Mucosa of rectum (tissue), 2 donors: ENCODE measurements at regions not wholly inside any gene's neighbourhood (a gene's known extent, or its start where the extent isn't known, plus 50 kb on each side); places are given as distances from the start of the nearest gene placed in this dataset.

ENCODE experiments used
- H3K27ac ChIP-seq, 2 donors: one replicate each; pipeline ENCODE4 v1.7.0; 2013; ENCODE audit warnings: inconsistent platforms in 2 of 2, low read depth in 2 of 2, low read length in 2 of 2
- H3K27me3 ChIP-seq, 2 donors: one replicate each; pipeline ENCODE4 v1.7.0; 2013; ENCODE audit warnings: low read length in 2 of 2; ENCODE audit not compliant: control insufficient read depth in 2 of 2, insufficient read depth in 2 of 2
- H3K36me3 ChIP-seq, 2 donors: one replicate each; pipeline ENCODE4 v1.7.0; 2013; ENCODE audit warnings: low read length in 2 of 2; ENCODE audit not compliant: control insufficient read depth in 2 of 2, insufficient read depth in 2 of 2
- H3K4me1 ChIP-seq, 2 donors: one replicate each; pipeline ENCODE4 v1.7.0; 2013; ENCODE audit warnings: low read length in 2 of 2, mild to moderate bottlenecking in 1 of 2; ENCODE audit not compliant: control insufficient read depth in 2 of 2, insufficient read depth in 2 of 2
- H3K4me3 ChIP-seq, 2 donors: one replicate each; pipeline ENCODE4 v1.7.0; 2013; ENCODE audit warnings: low read length in 2 of 2
- H3K9ac ChIP-seq, 2 donors: one replicate each; pipeline ENCODE4 v1.7.0; 2013; ENCODE audit warnings: low read length in 2 of 2, low read depth in 1 of 2, mild to moderate bottlenecking in 1 of 2
- H3K9me3 ChIP-seq, 2 donors: one replicate each; pipeline ENCODE4 v1.7.0; 2013; ENCODE audit warnings: low read length in 2 of 2; ENCODE audit not compliant: control insufficient read depth in 2 of 2
- donor health status: healthy.
- donor health status: Normal muscosa, but diverticular disease.

GRCh38 chr18:76266236-76266991 lies 228.6 kb downstream of the ZNF516 start:
- Histone ChIP-seq H3K27ac (peak overlapping the region in 1 of 2 donors; percentile 46), H3K9ac (peak overlapping the region; percentile 24 to 35)

GRCh38 chr18:76265497-76266235 lies 229.4 kb downstream of the ZNF516 start:
- Histone ChIP-seq H3K27me3 (no peaks in the 10 kb centered on the region), H3K36me3 (no peaks in the 10 kb centered on the region), H3K27ac (peak overlapping the region; percentile 32 to 46), H3K4me3 (peak overlapping the region; percentile 13 to 44), H3K9me3 (no peaks in the 10 kb centered on the region), H3K9ac (peak overlapping the region; percentile 24 to 35), H3K4me1 (no peaks in the 10 kb centered on the region)

More at GRCh38 chr18:76266236-76266991, 228.6 kb downstream of the ZNF516 start:
- Histone ChIP-seq H3K27me3 (no peaks in the 10 kb centered on the region), H3K9me3 (no peaks in the 10 kb centered on the region), H3K4me1 (no peaks in the 10 kb centered on the region), H3K4me3 (peak overlapping the region; percentile 13 to 44), H3K36me3 (no peaks in the 10 kb centered on the region)

DNA sequence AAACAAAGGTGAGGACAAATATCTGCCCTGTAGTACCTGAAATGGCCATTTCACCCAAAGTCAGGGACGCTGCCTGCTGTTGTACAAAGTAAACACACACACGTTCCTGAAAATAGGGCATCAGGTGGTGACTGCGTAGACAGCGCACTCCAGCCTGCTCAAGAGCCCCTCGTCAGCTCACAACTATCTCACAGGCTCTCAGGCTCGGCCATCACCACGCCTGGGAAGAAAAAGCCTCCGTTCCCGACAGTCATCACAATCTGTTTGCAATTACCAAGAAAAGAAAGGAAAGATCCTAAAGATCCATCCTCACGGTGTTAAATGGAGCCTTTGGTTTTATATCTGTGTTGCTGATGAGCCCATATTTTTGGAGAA lies 230.2 kb downstream of the ZNF516 start:
- no peaks in the 10 kb centered on the region for H3K27me3 ChIP-seq
- no peaks in the 10 kb centered on the region for H3K4me1 ChIP-seq
- no peaks in the 10 kb centered on the region for H3K9me3 ChIP-seq
- no peak overlapping the region for H3K9ac ChIP-seq
- H3K27ac ChIP-seq = no peak overlapping the region
- H3K4me3 ChIP-seq = no peak overlapping the region
- H3K36me3 ChIP-seq = no peaks in the 10 kb centered on the region

DNA sequence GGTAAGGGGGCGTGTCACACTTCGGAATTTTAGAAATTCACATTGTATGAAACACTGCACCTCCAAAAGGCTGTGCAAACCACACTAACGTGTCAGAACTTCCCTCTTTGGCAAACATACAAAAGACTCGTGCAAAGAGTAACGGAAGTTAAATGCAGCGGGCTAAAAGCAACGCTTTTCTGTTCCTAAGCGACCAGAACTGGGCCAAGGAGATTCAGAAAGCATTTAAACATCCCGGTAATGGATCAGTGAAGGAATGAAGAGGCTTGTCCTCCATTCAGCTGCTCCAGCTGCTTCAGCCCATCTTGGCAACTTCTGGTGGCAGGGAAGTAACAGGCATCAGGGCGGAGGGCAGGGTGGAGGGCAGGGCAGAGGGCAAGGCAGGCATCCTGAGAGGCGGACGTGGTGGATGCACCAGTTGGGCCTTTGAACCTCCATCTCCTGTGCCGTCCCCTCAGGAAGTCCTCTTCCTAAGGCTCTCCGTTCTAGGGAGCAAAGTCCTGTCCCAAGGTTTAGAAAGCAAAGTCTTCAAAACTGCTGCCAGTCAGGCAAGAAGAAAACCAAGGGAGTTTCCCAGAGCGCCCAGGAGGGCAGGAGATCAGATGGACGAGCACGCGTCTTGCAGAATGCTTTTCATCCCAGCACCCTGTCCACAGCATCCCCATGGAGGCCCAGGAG lies 230.7 kb downstream of the ZNF516 start:
- no peak overlapping the region for H3K27ac ChIP-seq
- H3K9me3 ChIP-seq = no peaks in the 10 kb centered on the region
- H3K27me3 ChIP-seq = no peaks in the 10 kb centered on the region
- H3K9ac ChIP-seq = no peak overlapping the region
- H3K4me1 ChIP-seq = no peaks in the 10 kb centered on the region
- no peaks in the 10 kb centered on the region for H3K36me3 ChIP-seq
- H3K4me3 ChIP-seq = no peak overlapping the region

- Histone ChIP-seq H3K27ac (no peak overlapping the region), H3K9ac (no peak overlapping the region), H3K27me3 (no peaks in the 10 kb centered on the region)
Observed at GRCh38 chr18:76263046-76264005, 231.7 kb downstream of the ZNF516 start.

DNA sequence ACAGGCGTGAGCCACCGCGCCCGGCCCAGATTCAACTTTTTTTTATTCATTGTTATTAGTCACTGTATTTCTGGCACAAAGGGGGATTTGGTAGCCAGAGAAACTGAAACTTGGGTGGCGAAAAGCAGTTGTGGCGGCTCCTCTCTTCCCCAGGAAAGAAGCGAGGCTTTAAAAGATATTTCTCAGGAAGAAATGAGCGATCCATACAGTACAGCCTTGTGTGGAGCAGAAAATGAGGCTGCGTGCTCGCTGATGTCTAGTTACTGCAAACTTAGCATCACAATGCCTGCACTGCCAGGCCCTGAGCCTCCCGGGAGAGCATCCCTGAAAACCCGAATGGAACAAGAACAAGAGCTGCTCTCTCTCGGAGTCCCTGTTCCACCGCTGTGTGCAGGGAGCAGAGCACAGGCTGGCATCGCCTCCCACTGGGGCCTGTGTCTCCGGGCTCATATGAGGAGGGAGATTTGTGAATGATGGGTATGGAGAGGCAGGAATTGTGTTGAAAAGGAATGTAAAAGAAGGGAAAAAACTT lies 234.0 kb downstream of the ZNF516 start:
- H3K36me3 ChIP-seq = no peaks in the 10 kb centered on the region
- no peaks in the 10 kb centered on the region for H3K9me3 ChIP-seq
- no peak overlapping the region for H3K4me3 ChIP-seq
- H3K9ac ChIP-seq = no peak overlapping the region
- no peaks in the 10 kb centered on the region for H3K4me1 ChIP-seq
- H3K27me3 ChIP-seq = no peaks in the 10 kb centered on the region
- no peak overlapping the region for H3K27ac ChIP-seq

More at GRCh38 chr18:76263046-76264005, 231.7 kb downstream of the ZNF516 start:
- H3K36me3 ChIP-seq = no peaks in the 10 kb centered on the region
- H3K9me3 ChIP-seq = no peaks in the 10 kb centered on the region
- H3K4me3 ChIP-seq = no peak overlapping the region
- H3K4me1 ChIP-seq = no peaks in the 10 kb centered on the region

DNA sequence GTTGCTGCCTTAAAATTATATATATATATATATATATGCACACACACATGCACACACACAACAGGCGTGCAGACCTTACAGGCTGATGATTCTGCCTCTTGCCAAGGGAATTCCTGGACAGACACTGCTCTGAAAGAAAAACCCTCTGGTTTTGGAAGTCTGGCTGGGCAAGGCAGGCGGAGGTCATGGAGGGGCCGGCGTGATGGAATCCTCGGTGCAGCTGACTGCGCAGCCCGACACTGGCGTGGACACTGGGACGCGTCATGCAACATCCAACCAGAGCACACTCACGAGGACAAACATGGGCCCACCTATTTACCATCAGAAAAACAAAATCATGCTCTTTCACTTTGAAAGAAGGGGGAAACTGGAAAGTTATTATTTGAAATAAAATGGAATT lies 235.3 kb downstream of the ZNF516 start:
- Histone ChIP-seq H3K4me1 (no peaks in the 10 kb centered on the region), H3K9ac (no peak overlapping the region), H3K9me3 (no peaks in the 10 kb centered on the region), H3K36me3 (no peaks in the 10 kb centered on the region), H3K27me3 (no peaks in the 10 kb centered on the region), H3K4me3 (no peak overlapping the region), H3K27ac (no peak overlapping the region)

GRCh38 chr18:76259096-76259495 lies 235.9 kb downstream of the ZNF516 start:
- no peak overlapping the region for H3K9ac ChIP-seq
- H3K27ac ChIP-seq = no peak overlapping the region
- H3K9me3 ChIP-seq = no peaks in the 10 kb centered on the region
- no peaks in the 10 kb centered on the region for H3K36me3 ChIP-seq
- no peaks in the 10 kb centered on the region for H3K4me1 ChIP-seq
- H3K27me3 ChIP-seq = no peaks in the 10 kb centered on the region
- no peak overlapping the region for H3K4me3 ChIP-seq

DNA sequence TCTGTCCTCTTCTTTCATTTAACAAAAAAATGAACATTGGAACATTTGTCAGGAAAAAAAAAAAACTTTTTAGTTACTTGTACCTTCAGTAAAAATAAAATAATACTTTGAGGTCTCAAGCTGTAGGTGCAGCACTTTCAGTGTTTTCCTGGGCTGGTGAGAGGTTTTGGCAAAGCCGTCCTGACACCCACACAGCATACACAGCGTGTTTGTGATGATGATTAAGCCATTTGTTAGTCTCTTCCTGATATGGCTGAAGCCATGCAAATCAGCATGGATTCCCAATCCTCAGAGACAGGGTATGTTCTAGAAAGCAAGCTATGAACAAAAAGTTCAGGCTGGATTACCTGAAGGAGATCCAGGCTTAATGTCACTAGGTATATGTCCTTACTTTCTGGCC lies 236.8 kb downstream of the ZNF516 start:
- Histone ChIP-seq H3K4me1 (no peaks in the 10 kb centered on the region), H3K9ac (no peak overlapping the region), H3K36me3 (no peaks in the 10 kb centered on the region), H3K27ac (no peak overlapping the region), H3K4me3 (no peak overlapping the region), H3K27me3 (no peaks in the 10 kb centered on the region), H3K9me3 (no peaks in the 10 kb centered on the region)
